Kidney epithelial cell (primary cell): ENCODE measurements at regions not wholly inside any gene's neighbourhood (a gene's known extent, or its start where the extent isn't known, plus 50 kb on each side); places are given as distances from the start of the nearest gene placed in this dataset.

Experiments used
- DNase-seq: peaks from one replicate; pipeline ENCODE4 v3.0.0-alpha.2; 2010; ENCODE audit warnings: low read depth
- H3K27me3 ChIP-seq: 2 replicates; pipeline ENCODE4 v1.6.0; 2011; ENCODE audit warnings: low read length; ENCODE audit not compliant: control insufficient read depth, insufficient read depth
- H3K36me3 ChIP-seq: 2 replicates; pipeline ENCODE4 v1.5.1; 2011; ENCODE audit warnings: low read length; ENCODE audit not compliant: control insufficient read depth, insufficient read depth
- H3K4me3 ChIP-seq: 2 replicates; pipeline ENCODE4 v1.5.1; 2011; ENCODE audit warnings: low read depth, mild to moderate bottlenecking, control low read depth, low read length
- TF ChIP-seq, protein P1 (sequence below): IDR thresholded peaks from 2 replicates; pipeline ENCODE4 v1.5.1; 2011; ENCODE audit warnings: mild to moderate bottlenecking, moderate library complexity, low read length, control low read depth, inconsistent platforms; ENCODE audit not compliant: insufficient read depth, poor library complexity, severe bottlenecking

DNA sequence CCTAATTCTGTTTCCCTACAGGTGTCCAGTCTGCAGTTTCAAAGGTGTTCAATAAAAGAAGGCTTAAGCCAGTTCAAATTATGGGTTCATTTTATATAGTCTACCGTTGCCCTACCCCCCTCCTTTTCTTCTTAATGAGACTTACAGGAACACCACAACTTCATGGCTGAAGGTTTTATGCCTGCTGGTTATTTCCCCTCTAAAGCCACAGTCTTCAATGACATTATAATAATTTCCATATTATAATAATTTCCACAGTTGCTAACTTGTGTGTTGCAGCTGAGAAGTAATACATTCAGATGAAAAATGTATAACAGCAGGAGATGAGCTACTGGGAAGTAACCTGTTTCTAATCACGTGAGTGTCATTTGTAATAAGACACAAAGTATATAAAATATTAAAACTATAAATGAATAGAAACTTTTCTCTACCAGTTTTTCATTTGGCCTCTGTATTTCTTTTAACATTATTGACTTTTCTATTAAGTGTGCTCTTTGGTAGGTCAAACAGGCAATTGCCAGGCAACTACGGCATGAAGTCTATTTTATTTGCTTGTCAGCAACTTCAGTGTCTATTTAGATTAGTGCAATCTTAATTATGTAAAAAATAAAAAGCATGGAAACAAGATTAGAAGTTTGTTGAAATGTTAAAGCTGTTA, 120.5 kb upstream of the HMHB1 start:
- H3K36me3 ChIP-seq, result no peaks in the 10 kb centered on the region
- H3K27me3 ChIP-seq, result no peaks in the 10 kb centered on the region
- no peak for DNase-seq
- H3K4me3 ChIP-seq, result no peak overlapping the region
- TF ChIP-seq, protein P1, sequence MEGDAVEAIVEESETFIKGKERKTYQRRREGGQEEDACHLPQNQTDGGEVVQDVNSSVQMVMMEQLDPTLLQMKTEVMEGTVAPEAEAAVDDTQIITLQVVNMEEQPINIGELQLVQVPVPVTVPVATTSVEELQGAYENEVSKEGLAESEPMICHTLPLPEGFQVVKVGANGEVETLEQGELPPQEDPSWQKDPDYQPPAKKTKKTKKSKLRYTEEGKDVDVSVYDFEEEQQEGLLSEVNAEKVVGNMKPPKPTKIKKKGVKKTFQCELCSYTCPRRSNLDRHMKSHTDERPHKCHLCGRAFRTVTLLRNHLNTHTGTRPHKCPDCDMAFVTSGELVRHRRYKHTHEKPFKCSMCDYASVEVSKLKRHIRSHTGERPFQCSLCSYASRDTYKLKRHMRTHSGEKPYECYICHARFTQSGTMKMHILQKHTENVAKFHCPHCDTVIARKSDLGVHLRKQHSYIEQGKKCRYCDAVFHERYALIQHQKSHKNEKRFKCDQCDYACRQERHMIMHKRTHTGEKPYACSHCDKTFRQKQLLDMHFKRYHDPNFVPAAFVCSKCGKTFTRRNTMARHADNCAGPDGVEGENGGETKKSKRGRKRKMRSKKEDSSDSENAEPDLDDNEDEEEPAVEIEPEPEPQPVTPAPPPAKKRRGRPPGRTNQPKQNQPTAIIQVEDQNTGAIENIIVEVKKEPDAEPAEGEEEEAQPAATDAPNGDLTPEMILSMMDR, result no peak

DNA sequence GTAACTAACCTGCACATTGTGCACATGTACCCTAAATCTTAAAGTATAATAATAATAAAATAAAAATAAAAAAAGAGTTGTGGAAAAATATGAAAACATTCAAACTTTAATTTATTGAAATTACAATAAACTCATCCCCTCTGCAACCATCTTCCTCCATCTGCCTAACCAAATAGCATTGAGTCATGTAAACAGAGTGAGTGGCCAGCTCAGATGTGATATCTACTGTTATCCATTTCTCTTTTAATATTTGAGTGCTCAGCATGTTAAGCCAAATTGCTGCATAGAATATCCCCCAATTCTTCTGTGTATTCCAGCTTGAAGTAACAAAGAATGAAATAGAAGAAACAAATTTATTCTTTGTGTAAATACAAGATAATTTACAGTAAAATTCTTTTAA, 124.4 kb upstream of the HMHB1 start:
- DNase-seq, result no peak
- H3K4me3 ChIP-seq, result no peak overlapping the region

DNA sequence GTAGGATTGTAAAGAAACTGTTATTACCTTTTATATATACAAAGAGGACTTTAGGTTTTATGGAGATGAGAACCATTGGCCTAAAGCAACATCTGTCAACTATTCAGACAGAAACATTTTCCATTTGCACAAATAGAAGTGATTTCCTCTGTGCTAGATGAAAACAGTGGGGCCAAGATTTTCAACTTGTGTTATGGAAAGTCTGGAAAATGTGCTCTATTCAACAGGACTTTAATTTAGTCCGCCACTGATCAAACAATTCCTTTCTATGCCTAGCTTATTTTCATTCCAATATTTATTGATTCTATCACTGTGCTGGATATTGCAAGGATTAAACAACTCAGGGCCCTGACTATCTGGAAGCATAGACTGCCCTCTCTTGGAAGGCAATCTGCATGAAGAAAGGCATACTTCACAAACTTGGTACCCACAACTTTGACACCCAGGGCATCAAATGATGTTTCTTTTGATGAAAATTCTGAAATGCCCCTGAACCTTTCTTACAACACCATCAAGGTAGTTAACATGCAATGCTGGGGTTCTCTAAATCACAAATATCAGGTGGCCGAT, 126.6 kb upstream of the HMHB1 start:
- Histone ChIP-seq H3K4me3 (no peak overlapping the region), H3K36me3 (no peaks in the 10 kb centered on the region), H3K27me3 (no peaks in the 10 kb centered on the region)
- TF ChIP-seq, protein P1, result no peak
- DNase-seq, result no peak

More for the DNA sequence above, 124.4 kb upstream of the HMHB1 start:
- no peaks in the 10 kb centered on the region for H3K36me3 ChIP-seq
- no peaks in the 10 kb centered on the region for H3K27me3 ChIP-seq
- TF ChIP-seq, protein P1, result no peak

DNA sequence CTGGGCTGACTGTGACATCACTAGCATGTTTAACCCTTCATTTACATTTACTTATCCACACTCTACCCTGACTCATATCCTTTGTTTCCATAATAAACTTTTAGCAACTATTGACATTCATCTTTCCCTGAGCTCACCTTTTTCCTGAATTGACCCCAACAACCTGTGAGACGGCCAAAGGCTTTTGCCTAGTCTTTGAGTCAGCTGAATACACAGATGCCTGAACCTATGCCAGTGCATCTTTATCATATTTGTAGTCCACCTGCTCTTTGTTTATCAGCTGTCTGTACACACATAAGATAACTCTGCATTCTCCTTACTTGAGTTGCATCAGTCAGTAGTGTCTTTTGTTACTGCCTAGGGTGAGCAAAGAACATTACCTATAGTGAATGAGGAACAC, 128.5 kb upstream of the HMHB1 start:
- TF ChIP-seq, protein P1, result no peak
- H3K27me3 ChIP-seq, result no peaks in the 10 kb centered on the region
- no peaks in the 10 kb centered on the region for H3K36me3 ChIP-seq
- H3K4me3 ChIP-seq, result no peak overlapping the region
- DNase-seq, result no peak

DNA sequence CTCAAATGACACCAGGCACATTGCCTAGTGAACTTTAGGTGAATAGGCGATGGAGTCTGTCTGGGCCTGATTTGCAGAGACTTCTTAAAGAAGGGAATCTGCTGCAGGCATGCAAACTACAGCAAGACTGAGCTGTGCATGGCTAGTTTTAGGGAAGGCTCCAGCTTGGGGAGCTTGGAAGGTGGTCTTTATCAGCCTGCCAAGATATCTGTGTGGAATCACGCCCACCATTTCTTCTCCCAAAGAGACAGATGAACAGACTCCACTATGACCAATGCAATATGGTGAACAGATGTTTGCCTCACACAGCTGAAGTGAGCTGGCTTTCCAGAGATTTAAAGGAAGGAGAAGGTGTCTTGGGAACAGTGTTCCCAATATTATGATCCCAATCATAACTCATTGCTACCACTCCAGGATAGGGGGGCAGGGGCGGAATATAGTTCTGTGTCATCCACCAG, 129.0 kb upstream of the HMHB1 start:
- TF ChIP-seq, protein P1, result no peak
- no peak for DNase-seq
- H3K4me3 ChIP-seq, result no peak overlapping the region
- no peaks in the 10 kb centered on the region for H3K36me3 ChIP-seq
- no peaks in the 10 kb centered on the region for H3K27me3 ChIP-seq
